ENCODE measurements at regions not wholly inside any gene's neighbourhood (a gene's known extent, or its start where the extent isn't known, plus 50 kb on each side); places are given as distances from the start of the nearest gene placed in this dataset.

- no peak for DNase-seq
These were observed 80.1 kb upstream of the ALDH1B1 start for GRCh38 chr9:38312406-38312805.

- DNase-seq: no peak
These were observed 80.9 kb upstream of the ALDH1B1 start for GRCh38 chr9:38311382-38312270.

GRCh38 chr9:38309324-38310195, 82.9 kb upstream of the ALDH1B1 start:
- DNase-seq: no peak

- no peak for DNase-seq
These were observed 84.4 kb upstream of the ALDH1B1 start for GRCh38 chr9:38308136-38308535.

- DNase-seq: no peak
These were observed 85.6 kb upstream of the ALDH1B1 start for GRCh38 chr9:38306899-38307298.

GRCh38 chr9:38305582-38305981, 86.9 kb upstream of the ALDH1B1 start:
- no peak for DNase-seq

- no peak for DNase-seq
These were observed 91.0 kb upstream of the ALDH1B1 start for GRCh38 chr9:38301376-38302106.

- no peak for DNase-seq
These were observed 92.6 kb upstream of the ALDH1B1 start for GRCh38 chr9:38299856-38300255.

- no peak for DNase-seq
These were observed 93.6 kb upstream of the ALDH1B1 start for GRCh38 chr9:38298904-38299303.

- no peak for DNase-seq
These were observed 94.0 kb upstream of the ALDH1B1 start for GRCh38 chr9:38298503-38298902.

- DNase-seq: no peak
These were observed 95.7 kb upstream of the ALDH1B1 start for GRCh38 chr9:38296807-38297206.

GRCh38 chr9:38295764-38296163, 96.7 kb upstream of the ALDH1B1 start:
- DNase-seq: no peak

GRCh38 chr9:38294220-38294960, 98.1 kb upstream of the ALDH1B1 start:
- no peak for DNase-seq

GRCh38 chr9:38293022-38293421, 99.5 kb upstream of the ALDH1B1 start:
- DNase-seq: no peak

GRCh38 chr9:38292480-38292879, 100.0 kb upstream of the ALDH1B1 start:
- no peak for DNase-seq

GRCh38 chr9:38289866-38290245, 102.6 kb upstream of the ALDH1B1 start:
- no peak for DNase-seq

GRCh38 chr9:38289236-38289865, 103.2 kb upstream of the ALDH1B1 start:
- DNase-seq: no peak

- no peak for DNase-seq
These were observed 104.0 kb upstream of the ALDH1B1 start for GRCh38 chr9:38288502-38288901.

- DNase-seq: no peak
These were observed 105.0 kb upstream of the ALDH1B1 start for GRCh38 chr9:38287420-38287985.

GRCh38 chr9:38286766-38287165, 105.7 kb upstream of the ALDH1B1 start:
- no peak for DNase-seq

GRCh38 chr9:38286357-38286756, 106.1 kb upstream of the ALDH1B1 start:
- no peak for DNase-seq

GRCh38 chr9:38285236-38285635, 107.3 kb upstream of the ALDH1B1 start:
- no peak for DNase-seq

All from midbrain (tissue), 1 donor.